ENCODE measurements at regions not wholly inside any gene's neighbourhood (a gene's known extent, or its start where the extent isn't known, plus 50 kb on each side); places are given as distances from the start of the nearest gene placed in this dataset.

GRCh38 chr21:43268086-43268803, 99.4 kb downstream of the CRYAA start:
- Mint-ChIP-seq H3K9me3 (no peaks in the 10 kb centered on the region), H3K27me3 (ENCODE audit: low read depth) (no peaks in the 10 kb centered on the region), H3K4me3 (no peak overlapping the region), H3K36me3 (no peaks in the 10 kb centered on the region), H3K4me1 (no peaks in the 10 kb centered on the region), H3K27ac (no peak overlapping the region)
- ATAC-seq, result no peak
- no peak for TF ChIP-seq ERG (CRISPR knock-in tag; IDR thresholded peaks at IDR 0.05)
- TF ChIP-seq FOXJ3 (CRISPR knock-in tag; IDR thresholded peaks at IDR 0.05; ENCODE audit: borderline replicate concordance), result no peak
- TF ChIP-seq, protein P1, sequence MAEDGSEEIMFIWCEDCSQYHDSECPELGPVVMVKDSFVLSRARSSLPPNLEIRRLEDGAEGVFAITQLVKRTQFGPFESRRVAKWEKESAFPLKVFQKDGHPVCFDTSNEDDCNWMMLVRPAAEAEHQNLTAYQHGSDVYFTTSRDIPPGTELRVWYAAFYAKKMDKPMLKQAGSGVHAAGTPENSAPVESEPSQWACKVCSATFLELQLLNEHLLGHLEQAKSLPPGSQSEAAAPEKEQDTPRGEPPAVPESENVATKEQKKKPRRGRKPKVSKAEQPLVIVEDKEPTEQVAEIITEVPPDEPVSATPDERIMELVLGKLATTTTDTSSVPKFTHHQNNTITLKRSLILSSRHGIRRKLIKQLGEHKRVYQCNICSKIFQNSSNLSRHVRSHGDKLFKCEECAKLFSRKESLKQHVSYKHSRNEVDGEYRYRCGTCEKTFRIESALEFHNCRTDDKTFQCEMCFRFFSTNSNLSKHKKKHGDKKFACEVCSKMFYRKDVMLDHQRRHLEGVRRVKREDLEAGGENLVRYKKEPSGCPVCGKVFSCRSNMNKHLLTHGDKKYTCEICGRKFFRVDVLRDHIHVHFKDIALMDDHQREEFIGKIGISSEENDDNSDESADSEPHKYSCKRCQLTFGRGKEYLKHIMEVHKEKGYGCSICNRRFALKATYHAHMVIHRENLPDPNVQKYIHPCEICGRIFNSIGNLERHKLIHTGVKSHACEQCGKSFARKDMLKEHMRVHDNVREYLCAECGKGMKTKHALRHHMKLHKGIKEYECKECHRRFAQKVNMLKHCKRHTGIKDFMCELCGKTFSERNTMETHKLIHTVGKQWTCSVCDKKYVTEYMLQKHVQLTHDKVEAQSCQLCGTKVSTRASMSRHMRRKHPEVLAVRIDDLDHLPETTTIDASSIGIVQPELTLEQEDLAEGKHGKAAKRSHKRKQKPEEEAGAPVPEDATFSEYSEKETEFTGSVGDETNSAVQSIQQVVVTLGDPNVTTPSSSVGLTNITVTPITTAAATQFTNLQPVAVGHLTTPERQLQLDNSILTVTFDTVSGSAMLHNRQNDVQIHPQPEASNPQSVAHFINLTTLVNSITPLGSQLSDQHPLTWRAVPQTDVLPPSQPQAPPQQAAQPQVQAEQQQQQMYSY (CRISPR knock-in tag; IDR thresholded peaks at IDR 0.05), result no peak
- TF ChIP-seq HMGA2 (CRISPR knock-in tag; IDR thresholded peaks at IDR 0.05), result no peak
- no peak for TF ChIP-seq SOX15 (CRISPR knock-in tag; IDR thresholded peaks at IDR 0.05)
- no peak for TF ChIP-seq ZNF671 (CRISPR knock-in tag; IDR thresholded peaks at IDR 0.05)
- TF ChIP-seq NFE2L1 (CRISPR knock-in tag; IDR thresholded peaks at IDR 0.05), result no peak
- no peak for TF ChIP-seq NFYB (CRISPR knock-in tag; conservative IDR thresholded peaks at IDR 0.05; ENCODE audit: low read depth)
- no peak for TF ChIP-seq ELF4 (CRISPR knock-in tag; IDR thresholded peaks at IDR 0.05; ENCODE audit: low read depth)
- no peak for TF ChIP-seq NR1H2 (CRISPR knock-in tag; IDR thresholded peaks at IDR 0.05)
- no peak for TF ChIP-seq IRF1 (CRISPR knock-in tag; IDR thresholded peaks at IDR 0.05)
- TF ChIP-seq STAT6 (CRISPR knock-in tag; conservative IDR thresholded peaks at IDR 0.05; ENCODE audit: low read depth), result no peak
- TF ChIP-seq, protein P2, sequence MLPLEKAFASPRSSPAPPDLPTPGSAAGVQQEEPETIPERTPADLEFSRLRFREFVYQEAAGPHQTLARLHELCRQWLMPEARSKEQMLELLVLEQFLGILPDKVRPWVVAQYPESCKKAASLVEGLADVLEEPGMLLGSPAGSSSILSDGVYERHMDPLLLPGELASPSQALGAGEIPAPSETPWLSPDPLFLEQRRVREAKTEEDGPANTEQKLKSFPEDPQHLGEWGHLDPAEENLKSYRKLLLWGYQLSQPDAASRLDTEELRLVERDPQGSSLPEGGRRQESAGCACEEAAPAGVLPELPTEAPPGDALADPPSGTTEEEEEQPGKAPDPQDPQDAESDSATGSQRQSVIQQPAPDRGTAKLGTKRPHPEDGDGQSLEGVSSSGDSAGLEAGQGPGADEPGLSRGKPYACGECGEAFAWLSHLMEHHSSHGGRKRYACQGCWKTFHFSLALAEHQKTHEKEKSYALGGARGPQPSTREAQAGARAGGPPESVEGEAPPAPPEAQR (CRISPR knock-in tag; IDR thresholded peaks at IDR 0.05), result no peak
- TF ChIP-seq, protein P3, sequence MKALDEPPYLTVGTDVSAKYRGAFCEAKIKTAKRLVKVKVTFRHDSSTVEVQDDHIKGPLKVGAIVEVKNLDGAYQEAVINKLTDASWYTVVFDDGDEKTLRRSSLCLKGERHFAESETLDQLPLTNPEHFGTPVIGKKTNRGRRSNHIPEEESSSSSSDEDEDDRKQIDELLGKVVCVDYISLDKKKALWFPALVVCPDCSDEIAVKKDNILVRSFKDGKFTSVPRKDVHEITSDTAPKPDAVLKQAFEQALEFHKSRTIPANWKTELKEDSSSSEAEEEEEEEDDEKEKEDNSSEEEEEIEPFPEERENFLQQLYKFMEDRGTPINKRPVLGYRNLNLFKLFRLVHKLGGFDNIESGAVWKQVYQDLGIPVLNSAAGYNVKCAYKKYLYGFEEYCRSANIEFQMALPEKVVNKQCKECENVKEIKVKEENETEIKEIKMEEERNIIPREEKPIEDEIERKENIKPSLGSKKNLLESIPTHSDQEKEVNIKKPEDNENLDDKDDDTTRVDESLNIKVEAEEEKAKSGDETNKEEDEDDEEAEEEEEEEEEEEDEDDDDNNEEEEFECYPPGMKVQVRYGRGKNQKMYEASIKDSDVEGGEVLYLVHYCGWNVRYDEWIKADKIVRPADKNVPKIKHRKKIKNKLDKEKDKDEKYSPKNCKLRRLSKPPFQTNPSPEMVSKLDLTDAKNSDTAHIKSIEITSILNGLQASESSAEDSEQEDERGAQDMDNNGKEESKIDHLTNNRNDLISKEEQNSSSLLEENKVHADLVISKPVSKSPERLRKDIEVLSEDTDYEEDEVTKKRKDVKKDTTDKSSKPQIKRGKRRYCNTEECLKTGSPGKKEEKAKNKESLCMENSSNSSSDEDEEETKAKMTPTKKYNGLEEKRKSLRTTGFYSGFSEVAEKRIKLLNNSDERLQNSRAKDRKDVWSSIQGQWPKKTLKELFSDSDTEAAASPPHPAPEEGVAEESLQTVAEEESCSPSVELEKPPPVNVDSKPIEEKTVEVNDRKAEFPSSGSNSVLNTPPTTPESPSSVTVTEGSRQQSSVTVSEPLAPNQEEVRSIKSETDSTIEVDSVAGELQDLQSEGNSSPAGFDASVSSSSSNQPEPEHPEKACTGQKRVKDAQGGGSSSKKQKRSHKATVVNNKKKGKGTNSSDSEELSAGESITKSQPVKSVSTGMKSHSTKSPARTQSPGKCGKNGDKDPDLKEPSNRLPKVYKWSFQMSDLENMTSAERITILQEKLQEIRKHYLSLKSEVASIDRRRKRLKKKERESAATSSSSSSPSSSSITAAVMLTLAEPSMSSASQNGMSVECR (CRISPR knock-in tag; IDR thresholded peaks at IDR 0.05; ENCODE audit: borderline replicate concordance), result no peak
- no peak for TF ChIP-seq GRHL2 (CRISPR knock-in tag; IDR thresholded peaks at IDR 0.05; ENCODE audit: insufficient replicate concordance, severe bottlenecking)
- TF ChIP-seq NFATC4 (CRISPR knock-in tag; IDR thresholded peaks at IDR 0.05), result no peak
- no peak for TF ChIP-seq SMAD4 (CRISPR knock-in tag; IDR thresholded peaks at IDR 0.05)
- ChIA-PET POLR2A (no interaction called here), CTCF (interaction anchor here (1.3 to 2.5 kb wide), 3 partner anchors 10 to 57 kb away, joined by 5 to 11 read pairs (median 5); no protein-coding TSS in a partner anchor)
- no peak for DNase-seq (ENCODE audit: low spot score)

All from WTC11 (cell line).